H1 (cell line): ENCODE measurements at regions not wholly inside any gene's neighbourhood (a gene's known extent, or its start where the extent isn't known, plus 50 kb on each side); places are given as distances from the start of the nearest gene placed in this dataset.

ENCODE experiments used
- CTCF ChIA-PET: fragments of 300-600 bp; sonication (Branson Sonifier 250); formaldehyde crosslinking; loops from one replicate; lab custom pipeline; 2021; ENCODE audit not compliant: partially characterized antibody; lab: Charles Lee
- POLR2A ChIA-PET: fragments of 300-600 bp; sonication (Branson Sonifier 250); formaldehyde crosslinking; loops from one replicate; lab custom pipeline; 2021; ENCODE audit warnings: inconsistent platforms; ENCODE audit not compliant: partially characterized antibody; lab: Charles Lee
- DNase-seq, 2 experiments: peaks; one replicate each; pipeline versions ENCODE4 v3.0.0 to v3.0.0-alpha.2; 2010 to 2022; ENCODE audit warnings: low spot score in 2 of 2, low read depth in 1 of 2, mixed read lengths in 1 of 2
- FAIRE-seq: peaks from 2 replicates; lab custom pipeline; 2011; peaks lifted over from hg19 to GRCh38; lab: Jason Lieb, UNC
- H2AFZ ChIP-seq: 2 replicates; pipeline ENCODE4 v1.8.1; 2012; ENCODE audit warnings: low read length, inconsistent platforms
- H2AK5ac ChIP-seq: 2 replicates; pipeline ENCODE4 v1.6.1; 2013; ENCODE audit warnings: low read depth, low read length
- H2BK120ac ChIP-seq: replicated peaks from 2 replicates; pipeline ENCODE3; 2013; ENCODE audit warnings: low read depth, low read length, inconsistent platforms
- H2BK12ac ChIP-seq: 2 replicates; pipeline ENCODE4 v1.6.1; 2013; ENCODE audit warnings: low read depth, low read length
- H2BK15ac ChIP-seq: 2 replicates; pipeline ENCODE4 v1.6.1; 2013; ENCODE audit warnings: low read length
- H2BK20ac ChIP-seq: 2 replicates; pipeline ENCODE4 v1.6.1; 2013; ENCODE audit warnings: low read length
- H2BK5ac ChIP-seq: 2 replicates; pipeline ENCODE4 v1.6.1; 2013; ENCODE audit warnings: low read depth, low read length
- H3K14ac ChIP-seq: 2 replicates; pipeline ENCODE4 v1.6.1; 2013; ENCODE audit warnings: inconsistent platforms; ENCODE audit not compliant: insufficient read length
- H3K18ac ChIP-seq: 2 replicates; pipeline ENCODE4 v1.6.1; 2013; ENCODE audit warnings: low read length; ENCODE audit errors: extremely low read depth
- H3K23ac ChIP-seq: 2 replicates; pipeline ENCODE4 v1.6.1; 2013; ENCODE audit warnings: inconsistent platforms; ENCODE audit not compliant: insufficient read length
- H3K23me2 ChIP-seq: 2 replicates; pipeline ENCODE4 v1.6.1; 2013; ENCODE audit warnings: low read depth, low read length
- H3K27ac ChIP-seq: 2 replicates; pipeline ENCODE4 v1.6.1; 2011; ENCODE audit warnings: low read depth, low read length, inconsistent platforms
- H3K27me3 ChIP-seq, 4 experiments: replicated peaks in 1 of 4; 1 replicate in 1 of 4; 2 replicates in 3 of 4; pipeline versions ENCODE4 v1.6.1 to v1.8.1; 2011 to 2013; ENCODE audit warnings: low read length in 3 of 4, mild to moderate bottlenecking in 3 of 4, inconsistent platforms in 2 of 4, mixed read lengths in 2 of 4, moderate library complexity in 1 of 4; ENCODE audit not compliant: control insufficient read depth in 3 of 4, insufficient read depth in 3 of 4; ENCODE audit errors: extremely low read depth in 1 of 4
- H3K36me3 ChIP-seq, 4 experiments: 2 replicates each; pipeline versions ENCODE4 v1.6.1 to v1.8.1; 2011 to 2013; ENCODE audit warnings: mild to moderate bottlenecking in 4 of 4, low read length in 3 of 4, moderate library complexity in 2 of 4, control low read depth in 1 of 4, inconsistent platforms in 1 of 4; ENCODE audit not compliant: insufficient read depth in 4 of 4, control insufficient read depth in 2 of 4
- H3K4ac ChIP-seq: replicated peaks from 2 replicates; pipeline ENCODE3; 2013; ENCODE audit warnings: low read length, low read depth, mixed read lengths, inconsistent platforms; ENCODE audit not compliant: insufficient read length
- H3K4me1 ChIP-seq, 4 experiments: replicated peaks in 1 of 4; 1 replicate in 1 of 4; 2 replicates in 3 of 4; pipeline versions ENCODE4 v1.6.1 to v1.8.1; 2011 to 2013; ENCODE audit warnings: low read length in 3 of 4, inconsistent platforms in 2 of 4, mixed read lengths in 1 of 4; ENCODE audit not compliant: insufficient read depth in 4 of 4, control insufficient read depth in 3 of 4
- H3K4me2 ChIP-seq, 2 experiments: 2 replicates each; pipeline versions ENCODE4 v1.6.1 to v1.8.1; 2011 to 2013; ENCODE audit warnings: low read depth in 2 of 2, low read length in 2 of 2, control low read depth in 1 of 2, inconsistent platforms in 1 of 2, mild to moderate bottlenecking in 1 of 2; ENCODE audit not compliant: insufficient read depth in 1 of 2
- H3K4me3 ChIP-seq, 4 experiments: fragments of 200-600, 300-600 bp in 1 of 4; sonication (generic), shearing (Covaris generic), sonication (Bioruptor Twin) in 1 of 4; 2 replicates each; pipeline versions ENCODE4 v1.5.1 to v1.8.1; 2011 to 2016; ENCODE audit warnings: low read length in 4 of 4, low read depth in 3 of 4, control low read depth in 2 of 4, inconsistent platforms in 2 of 4, mild to moderate bottlenecking in 2 of 4, mixed read lengths in 1 of 4, moderate library complexity in 1 of 4; ENCODE audit not compliant: insufficient read depth in 2 of 4; ENCODE audit errors: extremely low read depth in 1 of 4
- H3K56ac ChIP-seq: replicated peaks from 2 replicates; pipeline ENCODE3; 2013; ENCODE audit warnings: low read depth, mild to moderate bottlenecking, mixed read lengths, low read length, inconsistent platforms; ENCODE audit not compliant: insufficient read length
- H3K79me1 ChIP-seq: 2 replicates; pipeline ENCODE4 v1.6.1; 2013; ENCODE audit warnings: low read depth, low read length, control low read depth
- H3K79me2 ChIP-seq, 2 experiments: 2 replicates each; pipeline versions ENCODE4 v1.6.1 to v1.8.1; 2012 to 2013; ENCODE audit warnings: low read length in 2 of 2, mild to moderate bottlenecking in 2 of 2, inconsistent platforms in 1 of 2; ENCODE audit not compliant: insufficient read depth in 2 of 2, control insufficient read depth in 1 of 2
- H3K9ac ChIP-seq, 4 experiments: replicated peaks in 1 of 4; 1 replicate in 1 of 4; 2 replicates in 3 of 4; pipeline versions ENCODE4 v1.6.1 to v1.8.1; 2011 to 2013; ENCODE audit warnings: low read depth in 3 of 4, low read length in 3 of 4, control low read depth in 2 of 4, mild to moderate bottlenecking in 2 of 4, moderate library complexity in 2 of 4, inconsistent platforms in 1 of 4; ENCODE audit errors: extremely low read depth in 1 of 4
- H3K9me3 ChIP-seq, 2 experiments: 2 replicates each; pipeline versions ENCODE4 v1.6.1 to v1.8.1; 2012 to 2013; ENCODE audit warnings: mild to moderate bottlenecking in 2 of 2, moderate library complexity in 2 of 2, control low read depth in 1 of 2, inconsistent platforms in 1 of 2, low read depth in 1 of 2, low read length in 1 of 2, mixed read lengths in 1 of 2; ENCODE audit not compliant: insufficient read depth in 2 of 2
- H4K20me1 ChIP-seq, 2 experiments: replicated peaks in 1 of 2; 2 replicates each; pipeline versions ENCODE3 to v1.8.1; 2011 to 2013; ENCODE audit warnings: inconsistent platforms in 2 of 2, low read length in 2 of 2, mild to moderate bottlenecking in 1 of 2; ENCODE audit not compliant: insufficient read depth in 2 of 2, control insufficient read depth in 1 of 2
- H4K5ac ChIP-seq: 2 replicates; pipeline ENCODE4 v1.6.1; 2013; ENCODE audit warnings: low read length, low read depth, mixed read lengths, inconsistent platforms; ENCODE audit not compliant: insufficient read length
- H4K8ac ChIP-seq: 2 replicates; pipeline ENCODE4 v1.8.0; 2013; ENCODE audit warnings: mild to moderate bottlenecking, moderate library complexity, low read length, inconsistent platforms; ENCODE audit not compliant: insufficient read depth; ENCODE audit errors: extremely low read depth
- H4K91ac ChIP-seq: replicated peaks from 2 replicates; pipeline ENCODE3; 2013; ENCODE audit warnings: low read length, mixed read lengths, inconsistent platforms; ENCODE audit not compliant: insufficient read length
- ATF2 ChIP-seq: IDR thresholded peaks from 2 replicates; pipeline ENCODE4 v1.6.1; 2012; ENCODE audit warnings: low read length, inconsistent platforms
- BACH1 ChIP-seq: IDR thresholded peaks from 2 replicates; pipeline ENCODE4 v1.6.1; 2012; ENCODE audit warnings: low read length, improper control_type of control experiment
- CEBPB ChIP-seq: IDR thresholded peaks from 2 replicates; pipeline ENCODE4 v1.6.1; 2012; ENCODE audit warnings: low read depth, low read length
- CTBP2 ChIP-seq: IDR thresholded peaks from 2 replicates; pipeline ENCODE4 v1.7.0; 2011; ENCODE audit warnings: borderline replicate concordance, mild to moderate bottlenecking, moderate library complexity, mixed read lengths, low read length; ENCODE audit not compliant: insufficient read depth, insufficient read length
- HDAC2 ChIP-seq, 2 experiments: fragments of 300-600 bp in 1 of 2; sonication (generic) in 1 of 2; IDR thresholded peaks; 2 replicates each; pipeline ENCODE4 v1.6.1; 2011 to 2012; ENCODE audit warnings: low read depth in 2 of 2, low read length in 2 of 2, mild to moderate bottlenecking in 2 of 2, moderate library complexity in 2 of 2, borderline replicate concordance in 1 of 2, inconsistent platforms in 1 of 2
- JUND ChIP-seq: IDR thresholded peaks from 2 replicates; pipeline ENCODE4 v1.6.1; 2011; ENCODE audit warnings: mild to moderate bottlenecking, improper control_type of control experiment, low read length
- NRF1 ChIP-seq: IDR thresholded peaks from 2 replicates; pipeline ENCODE4 v1.6.1; 2011; ENCODE audit warnings: mild to moderate bottlenecking, low read depth, low read length, improper control_type of control experiment
- POU5F1 ChIP-seq: IDR thresholded peaks from 2 replicates; pipeline ENCODE4 v1.6.1; 2011; ENCODE audit warnings: low read depth, mild to moderate bottlenecking, low read length, moderate library complexity
- RAD21 ChIP-seq, 2 experiments: IDR thresholded peaks in 1 of 2; conservative IDR thresholded peaks in 1 of 2; 2 replicates each; pipeline ENCODE4 v1.6.1; 2011; ENCODE audit warnings: low read depth in 2 of 2, low read length in 2 of 2, improper control_type of control experiment in 1 of 2, inconsistent platforms in 1 of 2, mild to moderate bottlenecking in 1 of 2, moderate library complexity in 1 of 2
- RFX5 ChIP-seq: IDR thresholded peaks from 2 replicates; pipeline ENCODE4 v1.6.1; 2011; ENCODE audit warnings: low read depth, low read length, improper control_type of control experiment, borderline replicate concordance
- SIRT6 ChIP-seq: IDR thresholded peaks from one replicate; pipeline ENCODE4 v1.7.1; 2012; ENCODE audit warnings: low read length, inconsistent platforms
- SP1 ChIP-seq: IDR thresholded peaks from 2 replicates; pipeline ENCODE4 v1.6.1; 2011; ENCODE audit warnings: low read depth, low read length
- SP4 ChIP-seq: IDR thresholded peaks from 2 replicates; pipeline ENCODE4 v1.6.1; 2012; ENCODE audit warnings: low read length, inconsistent platforms
- TAF1 ChIP-seq: IDR thresholded peaks from 2 replicates; pipeline ENCODE4 v1.6.1; 2011; ENCODE audit warnings: mild to moderate bottlenecking, low read depth, low read length
- WGBS, 2 experiments: shearing (Covaris generic) in 1 of 2; methylation state at CpG; one replicate each; pipeline versions ENCODE4 v1.1.6 to v1.1.7; 2013 to 2015; ENCODE audit warnings: low lambda C conversion rate in 2 of 2, mixed read lengths in 2 of 2, inconsistent platforms in 1 of 2, low coverage in 1 of 2, missing lambda C conversion rate in 1 of 2; ENCODE audit not compliant: insufficient replicate concordance in 2 of 2, insufficient coverage in 1 of 2, insufficient read length in 1 of 2; ENCODE audit errors: extremely low coverage in 1 of 2, missing lambda C conversion rate in 1 of 2; 5-methylcytosine and 5-hydroxymethylcytosine counted together

- no peak overlapping the region for H4K91ac ChIP-seq
- no peak overlapping the region for H2BK12ac ChIP-seq
- no peak overlapping the region for H2BK20ac ChIP-seq
- no peak overlapping the region for H2BK15ac ChIP-seq
- H3K14ac ChIP-seq, result no peak overlapping the region
- H2BK5ac ChIP-seq, result no peak overlapping the region
- H2BK120ac ChIP-seq, result no peak overlapping the region
- H4K20me1 ChIP-seq, result no peaks in the 10 kb centered on the region
- DNase-seq (no peak), FAIRE-seq (no peak)
- 71% methylated on average over 2 of the region's 2 CpGs; no CpG with 5 or more reads in 1 of the 2 experiments for WGBS, 2 experiments
- no peak overlapping the region for H2AFZ ChIP-seq
- no peaks in the 10 kb centered on the region for H3K79me2 ChIP-seq
- H2AK5ac ChIP-seq, result no peak overlapping the region
- no peaks in the 10 kb centered on the region for H3K79me1 ChIP-seq
- ChIA-PET POLR2A (no interaction called here), CTCF (no interaction called here)
- no peaks in the 10 kb centered on the region for H3K27me3 ChIP-seq
- H3K9me3 ChIP-seq, result no peaks in the 10 kb centered on the region
- H3K23ac ChIP-seq, result no peak overlapping the region
- H3K27ac ChIP-seq, result no peak overlapping the region
- H3K4me3 ChIP-seq, result no peak overlapping the region
- no peak overlapping the region for H3K18ac ChIP-seq
- no peak overlapping the region for H3K4ac ChIP-seq
- H4K8ac ChIP-seq, result no peak overlapping the region
- H3K23me2 ChIP-seq, result no peaks in the 10 kb centered on the region
- no peak overlapping the region for H4K5ac ChIP-seq
- H3K4me1 ChIP-seq, result no peaks in the 10 kb centered on the region
- H3K4me2 ChIP-seq, result no peak overlapping the region
- H3K36me3 ChIP-seq, result no peaks in the 10 kb centered on the region
- H3K56ac ChIP-seq, result no peak overlapping the region
- H3K9ac ChIP-seq, result no peak overlapping the region
- TF ChIP-seq SIRT6 (no peak), SP4 (no peak), CTBP2 (no peak), HDAC2 (IDR thresholded peaks at IDR 0.05; ENCODE audit: borderline replicate concordance in 1 of 2, low read depth in 2 of 2, low read length in 2 of 2) (no peak), CEBPB (no peak), NRF1 (no peak), ATF2 (no peak), TAF1 (no peak), POU5F1 (no peak), RFX5 (no peak), RAD21 (IDR thresholded peaks at IDR 0.05 in 1 of 2, conservative IDR thresholded peaks at IDR 0.05 in 1 of 2; ENCODE audit: low read depth in 2 of 2, low read length in 2 of 2) (no peak), JUND (no peak), BACH1 (no peak), SP1 (no peak)
Measured at GRCh38 chr7:66452165-66452564, 176.5 kb upstream of the KCTD7 start.
